ENCODE measurements at regions not wholly inside any gene's neighbourhood (a gene's known extent, or its start where the extent isn't known, plus 50 kb on each side); places are given as distances from the start of the nearest gene placed in this dataset.
A peak's percentile ranks its signal among the peaks of the same experiment; 100 is the strongest.

DNA sequence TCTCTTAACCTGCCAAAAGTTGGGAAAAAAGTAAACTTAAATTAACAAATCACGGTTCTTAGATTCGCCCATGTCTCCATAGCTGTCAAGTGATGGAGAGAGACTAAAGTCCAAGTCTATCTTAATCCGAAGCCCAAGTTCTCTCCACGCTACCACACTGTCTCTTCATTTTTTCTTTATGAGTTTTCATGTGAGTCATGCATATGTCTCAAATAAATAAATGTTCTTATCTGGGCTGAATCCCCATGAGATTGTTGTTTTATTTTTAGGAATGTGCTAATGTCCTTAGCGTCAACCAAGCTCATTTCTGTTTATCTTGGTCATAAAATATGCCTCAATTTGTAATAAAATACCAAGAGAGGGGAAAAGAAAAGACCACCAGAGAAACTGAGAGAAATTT, 169.3 kb downstream of the RCHY1 start:
- Histone ChIP-seq H3K36me3 (no peaks in the 10 kb centered on the region), H3K27me3 (no peaks in the 10 kb centered on the region), H3K4me3 (no peak overlapping the region), H3K9me3 (no peaks in the 10 kb centered on the region), H3K27ac (no peak overlapping the region), H3K4me1 (no peaks in the 10 kb centered on the region)
- WGBS, 2 donors (ENCODE audit: low coverage in 1 of 2): 46 to 51% methylated on average over 5 of the region's 5 CpGs
- TF ChIP-seq EP300 (IDR thresholded peaks at IDR 0.05): no peak
- TF ChIP-seq POLR2A (IDR thresholded peaks at IDR 0.05): no peak
- TF ChIP-seq, protein P1, sequence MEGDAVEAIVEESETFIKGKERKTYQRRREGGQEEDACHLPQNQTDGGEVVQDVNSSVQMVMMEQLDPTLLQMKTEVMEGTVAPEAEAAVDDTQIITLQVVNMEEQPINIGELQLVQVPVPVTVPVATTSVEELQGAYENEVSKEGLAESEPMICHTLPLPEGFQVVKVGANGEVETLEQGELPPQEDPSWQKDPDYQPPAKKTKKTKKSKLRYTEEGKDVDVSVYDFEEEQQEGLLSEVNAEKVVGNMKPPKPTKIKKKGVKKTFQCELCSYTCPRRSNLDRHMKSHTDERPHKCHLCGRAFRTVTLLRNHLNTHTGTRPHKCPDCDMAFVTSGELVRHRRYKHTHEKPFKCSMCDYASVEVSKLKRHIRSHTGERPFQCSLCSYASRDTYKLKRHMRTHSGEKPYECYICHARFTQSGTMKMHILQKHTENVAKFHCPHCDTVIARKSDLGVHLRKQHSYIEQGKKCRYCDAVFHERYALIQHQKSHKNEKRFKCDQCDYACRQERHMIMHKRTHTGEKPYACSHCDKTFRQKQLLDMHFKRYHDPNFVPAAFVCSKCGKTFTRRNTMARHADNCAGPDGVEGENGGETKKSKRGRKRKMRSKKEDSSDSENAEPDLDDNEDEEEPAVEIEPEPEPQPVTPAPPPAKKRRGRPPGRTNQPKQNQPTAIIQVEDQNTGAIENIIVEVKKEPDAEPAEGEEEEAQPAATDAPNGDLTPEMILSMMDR (IDR thresholded peaks at IDR 0.05): no peak
- no peak for TF ChIP-seq POLR2AphosphoS5 (IDR thresholded peaks at IDR 0.05)
- ATAC-seq: no peak

DNA sequence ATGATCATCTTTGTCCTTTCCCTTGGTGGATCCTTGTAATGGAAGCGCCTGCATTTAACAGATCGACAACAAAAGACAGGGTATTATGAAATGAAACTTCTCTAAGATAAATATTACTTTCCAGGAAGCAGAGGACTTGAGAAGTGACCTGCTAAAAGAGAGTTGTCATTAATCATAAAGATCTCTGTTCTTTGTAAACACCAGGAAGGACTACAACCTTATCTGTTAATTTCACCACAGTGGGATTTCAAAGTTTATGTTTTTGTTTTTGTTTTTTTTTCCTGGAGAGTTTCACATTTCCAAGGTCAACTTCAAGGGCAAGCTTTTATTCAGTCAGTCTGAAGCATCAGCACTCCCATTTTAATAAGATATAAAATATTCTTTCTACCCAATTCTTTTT, 170.9 kb downstream of the RCHY1 start:
- no peak for ATAC-seq
- WGBS, 2 donors (ENCODE audit: low coverage in 1 of 2): 38 to 52% methylated on average over 2 of the region's 2 CpGs
- H3K4me1 ChIP-seq: no peaks in the 10 kb centered on the region
- H3K27ac ChIP-seq: no peak overlapping the region
- H3K36me3 ChIP-seq: no peaks in the 10 kb centered on the region
- H3K27me3 ChIP-seq: no peaks in the 10 kb centered on the region
- H3K9me3 ChIP-seq: no peaks in the 10 kb centered on the region
- TF ChIP-seq POLR2A (IDR thresholded peaks at IDR 0.05) (no peak), POLR2AphosphoS5 (IDR thresholded peaks at IDR 0.05) (no peak), EP300 (IDR thresholded peaks at IDR 0.05) (no peak)
- TF ChIP-seq, protein P1 (IDR thresholded peaks at IDR 0.05): no peak
- no peak overlapping the region for H3K4me3 ChIP-seq

DNA sequence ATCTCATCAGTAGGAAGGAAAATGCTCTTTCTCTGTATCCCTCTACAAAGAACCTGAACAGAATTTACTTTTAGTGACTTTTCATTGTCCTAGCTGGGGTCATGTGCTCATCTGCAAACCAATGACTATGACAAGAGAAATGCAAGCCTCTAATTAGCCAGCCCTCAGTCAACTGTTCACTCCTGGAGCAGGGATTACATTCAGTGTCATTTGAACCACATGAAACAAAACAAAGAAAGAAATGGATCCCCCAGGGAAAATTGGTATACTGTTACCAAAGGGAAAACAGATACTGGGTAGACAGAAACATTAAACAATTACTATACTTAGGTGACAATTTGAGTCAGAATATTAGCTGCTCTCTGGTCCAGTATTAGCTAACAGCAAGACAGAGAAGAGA, 173.6 kb downstream of the RCHY1 start:
- TF ChIP-seq POLR2A (IDR thresholded peaks at IDR 0.05): no peak
- H3K4me3 ChIP-seq: no peak overlapping the region
- no peaks in the 10 kb centered on the region for H3K36me3 ChIP-seq
- H3K4me1 ChIP-seq: no peaks in the 10 kb centered on the region
- no peak overlapping the region for H3K27ac ChIP-seq
- ATAC-seq: no peak
- peaks cover 0 to 5% (median 0%) of the 10 kb centered on the region in 3 donors for H3K9me3 ChIP-seq
- no peaks in the 10 kb centered on the region for H3K27me3 ChIP-seq

DNA sequence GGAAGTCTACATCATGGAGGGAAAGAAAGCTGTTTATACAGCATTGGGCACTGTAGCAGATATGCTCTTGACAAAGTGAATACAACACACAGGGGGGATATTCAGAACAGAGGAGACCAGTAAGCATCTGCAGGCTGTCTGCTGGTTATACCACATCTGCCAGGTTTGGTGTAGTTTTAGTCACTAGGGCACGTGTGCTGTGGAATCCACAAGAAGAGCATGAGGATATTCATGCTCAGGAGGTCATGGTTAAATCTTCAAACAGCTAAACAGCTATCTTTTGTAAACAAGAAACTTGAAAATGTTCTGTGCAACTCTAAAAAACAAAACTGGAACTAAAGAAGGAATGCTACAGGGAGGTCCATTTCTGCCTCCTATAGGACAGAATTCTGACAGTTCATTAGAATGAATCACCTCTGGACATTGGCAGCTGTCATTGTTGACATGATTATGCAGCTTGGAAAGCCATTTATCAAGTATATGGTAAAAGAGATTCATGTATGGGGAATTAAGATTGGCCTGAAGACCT, 175.8 kb downstream of the RCHY1 start:
- H3K27me3 ChIP-seq: no peaks in the 10 kb centered on the region
- no peaks in the 10 kb centered on the region for H3K4me1 ChIP-seq
- no peak for TF ChIP-seq EP300 (IDR thresholded peaks at IDR 0.05)
- no peak for TF ChIP-seq POLR2A (IDR thresholded peaks at IDR 0.05)
- TF ChIP-seq, protein P1 (IDR thresholded peaks at IDR 0.05): no peak
- TF ChIP-seq POLR2AphosphoS5 (IDR thresholded peaks at IDR 0.05): no peak
- WGBS, 2 donors (ENCODE audit: low coverage in 1 of 2): 20 to 50% methylated on average over 1 of the region's 1 CpG
- H3K36me3 ChIP-seq: no peaks in the 10 kb centered on the region
- H3K4me3 ChIP-seq: no peak overlapping the region
- ATAC-seq: no peak
- H3K27ac ChIP-seq: no peak overlapping the region
- peaks cover 0 to 6% (median 0%) of the 10 kb centered on the region in 3 donors for H3K9me3 ChIP-seq

DNA sequence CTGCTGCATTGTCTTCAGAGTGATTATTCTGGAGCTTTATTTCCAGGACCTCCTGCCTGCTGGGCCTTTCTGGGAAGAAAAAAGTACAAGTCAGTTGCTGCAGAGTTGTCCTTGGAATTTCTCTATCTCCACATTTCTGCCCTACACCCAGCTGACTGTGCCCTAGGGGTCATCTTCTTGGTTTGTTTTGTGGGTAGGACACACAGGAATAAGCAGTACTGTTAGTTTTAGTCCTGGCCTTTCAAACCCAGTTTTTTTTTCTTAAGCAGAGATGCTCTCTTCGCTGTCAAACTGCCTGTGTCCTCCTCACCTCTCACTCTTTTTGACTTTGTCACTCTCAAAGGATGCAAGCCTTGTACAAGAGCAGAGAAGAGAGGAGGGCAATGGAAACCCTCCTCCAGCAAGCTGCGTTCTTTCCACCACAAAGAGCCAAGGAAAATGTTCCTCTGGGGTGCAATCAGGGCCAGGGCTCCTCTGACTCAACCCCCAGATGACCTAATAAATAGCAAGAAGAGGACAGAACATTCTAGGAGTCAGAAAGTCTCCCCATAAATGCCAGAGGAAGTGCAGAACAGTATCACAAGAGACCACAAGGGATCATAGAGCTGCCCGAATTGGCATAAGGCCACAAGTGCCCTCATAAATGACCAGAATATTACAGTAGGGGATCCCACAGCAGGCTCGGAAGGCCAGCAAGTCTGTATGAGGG, 186.2 kb downstream of the RCHY1 start:
- ATAC-seq: peak; percentile 60
- peaks cover 0 to 18% (median 0%) of the 10 kb centered on the region in 3 donors for H3K9me3 ChIP-seq
- peak overlapping the region in 1 of 4 donors; percentile 23 for H3K27ac ChIP-seq
- no peaks in the 10 kb centered on the region for H3K36me3 ChIP-seq
- TF ChIP-seq EP300 (IDR thresholded peaks at IDR 0.05): no peak
- no peak for TF ChIP-seq POLR2A (IDR thresholded peaks at IDR 0.05)
- TF ChIP-seq, protein P1 (IDR thresholded peaks at IDR 0.05): no peak
- TF ChIP-seq POLR2AphosphoS5 (IDR thresholded peaks at IDR 0.05): no peak
- no peak overlapping the region for H3K4me3 ChIP-seq
- WGBS, 2 donors (ENCODE audit: low coverage in 1 of 2): 43 to 90% methylated on average over 1 to 3 of the region's 4 CpGs
- H3K4me1 ChIP-seq: no peaks in the 10 kb centered on the region
- no peaks in the 10 kb centered on the region for H3K27me3 ChIP-seq
